HUES6 (cell line): ENCODE measurements at regions not wholly inside any gene's neighbourhood (a gene's known extent, or its start where the extent isn't known, plus 50 kb on each side); places are given as distances from the start of the nearest gene placed in this dataset.

Experiments
- H3K27ac ChIP-seq: 2 replicates; pipeline ENCODE4 v1.7.0; 2013; ENCODE audit warnings: low read depth, mild to moderate bottlenecking, low read length, inconsistent platforms
- H3K27me3 ChIP-seq: 2 replicates; pipeline ENCODE4 v1.6.1; 2013; ENCODE audit warnings: low read length; ENCODE audit not compliant: control insufficient read depth, insufficient read depth
- H3K36me3 ChIP-seq: 2 replicates; pipeline ENCODE4 v1.6.1; 2013; ENCODE audit warnings: low read length; ENCODE audit not compliant: control insufficient read depth, insufficient read depth
- H3K4me1 ChIP-seq: 2 replicates; pipeline ENCODE4 v1.6.1; 2013; ENCODE audit warnings: low read length; ENCODE audit not compliant: control insufficient read depth, insufficient read depth
- H3K4me3 ChIP-seq: 2 replicates; pipeline ENCODE4 v1.5.1; 2013; ENCODE audit warnings: low read depth, low read length
- H3K9ac ChIP-seq: one replicate; pipeline ENCODE4 v1.6.1; 2013; ENCODE audit warnings: mild to moderate bottlenecking, low read length
- H3K9me3 ChIP-seq: 2 replicates; pipeline ENCODE4 v1.6.1; 2013; ENCODE audit warnings: low read depth, low read length; ENCODE audit not compliant: control insufficient read depth, insufficient read depth

DNA sequence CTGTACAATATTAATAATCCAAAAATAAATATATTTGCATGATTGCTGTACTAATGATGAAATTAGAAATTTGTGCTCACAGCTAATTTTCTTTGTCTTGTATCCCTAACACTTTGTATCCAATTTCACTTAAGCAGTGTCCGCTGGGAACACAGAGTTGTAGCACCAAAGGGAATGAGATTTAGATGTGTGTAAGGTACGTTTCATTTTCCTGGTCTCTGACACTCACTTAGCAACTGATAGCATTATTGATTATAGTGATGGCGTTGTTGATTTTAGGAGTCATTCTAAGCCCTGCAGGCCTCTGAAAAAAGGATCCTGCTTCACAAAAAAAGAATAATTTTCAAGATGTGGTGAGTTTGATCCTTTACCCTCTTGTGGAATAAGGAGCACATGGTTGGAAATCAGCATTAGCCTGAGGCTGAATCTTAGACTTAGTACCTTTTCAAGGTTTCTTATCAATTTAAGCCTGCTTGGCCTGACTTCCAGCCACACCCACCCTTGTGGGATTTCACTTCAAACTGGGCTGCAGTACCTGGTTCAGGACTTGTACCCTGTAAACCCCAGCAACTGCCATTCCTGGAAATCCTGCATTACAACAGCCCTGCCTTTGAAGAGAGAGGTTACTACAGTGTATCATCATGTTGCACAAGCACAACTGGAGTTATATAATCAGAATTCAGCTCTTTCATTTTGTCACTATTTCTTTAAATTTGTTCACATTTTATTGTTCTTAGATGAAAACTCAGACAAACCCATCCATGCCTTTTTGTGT, 116.2 kb downstream of the RND3 start:
- Histone ChIP-seq H3K27me3 (no peaks in the 10 kb centered on the region), H3K9me3 (no peaks in the 10 kb centered on the region), H3K27ac (no peak overlapping the region), H3K36me3 (no peaks in the 10 kb centered on the region), H3K4me1 (no peaks in the 10 kb centered on the region), H3K4me3 (no peak overlapping the region), H3K9ac (no peak overlapping the region)

DNA sequence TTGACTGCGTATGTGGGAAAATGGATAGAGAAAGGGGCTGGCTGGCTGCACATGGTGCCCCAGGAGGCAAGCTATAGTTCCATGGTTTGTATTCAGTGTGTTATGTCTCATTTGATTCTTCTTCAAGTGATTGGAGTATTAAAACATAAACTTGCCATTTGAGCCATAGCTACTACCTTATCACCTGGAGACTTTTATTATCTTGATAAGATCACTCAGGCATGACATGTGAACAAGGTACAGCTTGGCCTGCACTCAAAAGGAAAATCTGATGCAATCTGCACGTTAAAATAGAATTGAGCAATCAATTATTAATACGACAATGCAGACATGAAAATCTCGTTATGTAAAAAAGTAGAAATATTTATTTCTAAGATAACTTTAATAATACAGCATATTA, 116.9 kb downstream of the RND3 start:
- Histone ChIP-seq H3K27ac (no peak overlapping the region), H3K4me1 (no peaks in the 10 kb centered on the region), H3K36me3 (no peaks in the 10 kb centered on the region), H3K9me3 (no peaks in the 10 kb centered on the region), H3K9ac (no peak overlapping the region), H3K27me3 (no peaks in the 10 kb centered on the region), H3K4me3 (no peak overlapping the region)

DNA sequence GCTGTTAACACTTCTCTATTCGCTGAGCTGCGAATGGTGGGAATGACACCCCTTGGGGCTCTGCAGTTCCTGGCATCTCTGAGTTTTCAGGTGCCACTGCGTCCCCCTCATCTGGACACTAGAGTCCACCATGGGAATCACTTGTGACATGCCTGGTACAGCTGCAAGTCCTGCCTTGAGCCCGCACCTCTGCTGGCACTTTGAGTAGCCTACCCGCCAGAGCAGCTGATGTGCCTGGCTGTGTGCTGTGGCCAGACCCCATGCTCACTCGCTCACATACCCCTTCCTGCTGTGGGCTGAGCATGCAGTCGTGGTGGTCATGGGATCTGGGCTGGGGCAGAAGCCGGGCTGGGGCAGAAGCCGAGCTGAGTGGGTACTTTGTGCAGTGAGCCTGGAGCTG, 117.6 kb downstream of the RND3 start:
- H3K27ac ChIP-seq: no peak overlapping the region
- no peaks in the 10 kb centered on the region for H3K36me3 ChIP-seq
- H3K27me3 ChIP-seq: no peaks in the 10 kb centered on the region
- no peaks in the 10 kb centered on the region for H3K4me1 ChIP-seq
- H3K9ac ChIP-seq: no peak overlapping the region
- H3K9me3 ChIP-seq: no peaks in the 10 kb centered on the region
- H3K4me3 ChIP-seq: no peak overlapping the region

DNA sequence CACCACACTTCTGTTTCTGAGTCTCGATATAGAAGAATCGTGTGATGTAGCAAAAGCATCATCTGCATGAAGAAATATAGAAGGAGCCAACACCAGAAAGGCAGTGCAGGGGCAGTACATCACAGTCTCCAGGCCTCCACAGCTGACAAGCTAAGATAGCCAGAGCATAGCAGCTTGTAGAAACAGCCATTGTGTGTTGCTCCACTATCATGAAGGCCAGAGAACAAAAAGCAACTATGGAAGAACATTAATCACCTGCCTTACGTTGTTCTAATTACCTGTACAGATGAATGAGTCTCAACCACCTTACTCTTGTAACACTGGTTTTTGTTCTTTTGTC, 129.0 kb downstream of the RND3 start:
- Histone ChIP-seq H3K9ac (no peak overlapping the region), H3K4me3 (no peak overlapping the region), H3K27ac (no peak overlapping the region), H3K27me3 (no peaks in the 10 kb centered on the region), H3K36me3 (no peaks in the 10 kb centered on the region), H3K9me3 (no peaks in the 10 kb centered on the region), H3K4me1 (peaks cover 8% of the 10 kb centered on the region)

DNA sequence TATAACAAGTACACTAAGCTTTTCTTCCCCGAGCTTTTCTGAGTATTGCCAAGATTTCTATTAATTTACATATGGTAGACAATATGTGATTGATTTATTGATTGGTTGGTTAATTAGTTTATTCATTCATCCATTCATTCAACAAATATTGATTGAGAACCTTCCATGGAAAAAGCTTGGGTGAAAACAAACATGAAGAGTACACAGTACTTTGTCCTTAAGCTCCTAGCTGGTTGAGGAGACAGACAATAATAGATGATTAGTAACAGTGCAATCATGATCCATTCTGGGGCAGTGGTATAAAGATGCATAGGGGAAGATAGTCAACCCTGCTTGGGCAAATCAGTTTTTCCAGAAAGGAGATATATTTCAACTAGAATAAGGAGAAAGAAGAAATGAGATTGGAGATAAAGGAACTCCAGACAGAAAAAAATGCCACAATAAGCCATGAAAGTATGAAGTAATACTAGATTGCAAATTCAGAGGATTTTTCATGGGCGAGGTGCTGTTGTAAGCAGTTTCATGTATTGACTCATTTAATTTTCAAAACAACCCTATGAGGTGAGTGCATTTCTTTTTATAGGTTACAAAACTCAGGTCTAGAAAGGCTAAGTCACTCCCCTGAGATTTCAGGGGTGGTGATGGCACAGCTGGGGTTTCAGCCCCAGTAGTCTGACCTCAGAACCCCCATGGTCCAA, 129.5 kb downstream of the RND3 start:
- Histone ChIP-seq H3K4me3 (no peak overlapping the region), H3K4me1 (peaks cover 11% of the 10 kb centered on the region), H3K36me3 (no peaks in the 10 kb centered on the region), H3K27ac (no peak overlapping the region), H3K27me3 (no peaks in the 10 kb centered on the region), H3K9me3 (no peaks in the 10 kb centered on the region), H3K9ac (no peak overlapping the region)

DNA sequence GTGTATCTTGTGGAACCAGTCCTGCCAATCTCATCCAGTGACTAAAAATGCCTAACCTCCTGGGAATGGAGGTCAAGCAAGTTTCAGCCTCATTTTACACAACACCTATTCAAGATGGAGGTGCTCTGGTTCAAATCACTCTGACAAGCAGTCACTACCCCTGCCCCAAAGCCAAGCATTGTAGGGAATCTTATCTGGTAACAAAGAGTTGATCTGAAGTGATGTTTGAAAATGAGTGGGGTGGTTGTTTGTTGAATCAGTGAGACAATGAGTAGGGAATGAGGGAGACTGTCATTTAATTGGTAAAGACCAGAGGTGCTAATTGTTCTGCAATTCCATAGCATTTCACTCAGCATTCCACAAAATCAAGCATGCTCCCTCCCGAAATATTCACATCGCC, 132.0 kb downstream of the RND3 start:
- H3K4me1 ChIP-seq: peaks cover 11% of the 10 kb centered on the region

DNA sequence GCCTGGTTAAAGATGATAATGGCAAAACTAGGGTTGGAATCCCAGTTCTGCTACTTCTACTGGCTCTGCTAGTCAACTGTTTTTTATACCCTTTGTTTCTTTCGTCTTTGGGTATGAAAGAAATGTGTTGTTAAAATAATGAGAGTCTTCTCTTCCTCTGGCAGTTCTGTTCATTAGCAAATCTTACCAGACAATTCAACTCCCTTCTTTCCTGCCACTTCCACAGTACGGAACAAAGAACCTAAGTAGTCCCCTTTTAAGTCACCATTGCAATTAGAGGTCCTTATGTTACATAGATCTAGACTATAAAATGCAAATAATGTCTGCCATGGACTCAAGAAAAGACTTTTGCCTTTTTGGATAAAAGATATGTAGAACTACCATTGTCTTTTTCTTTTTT, 134.1 kb downstream of the RND3 start:
- Histone ChIP-seq H3K27ac (no peak overlapping the region), H3K36me3 (no peaks in the 10 kb centered on the region), H3K4me3 (no peak overlapping the region), H3K4me1 (peaks cover 11% of the 10 kb centered on the region), H3K9me3 (no peaks in the 10 kb centered on the region), H3K27me3 (no peaks in the 10 kb centered on the region), H3K9ac (no peak overlapping the region)

More for the DNA sequence above, 132.0 kb downstream of the RND3 start:
- Histone ChIP-seq H3K36me3 (no peaks in the 10 kb centered on the region), H3K27me3 (no peaks in the 10 kb centered on the region), H3K4me3 (no peak overlapping the region), H3K27ac (no peak overlapping the region), H3K9me3 (no peaks in the 10 kb centered on the region), H3K9ac (no peak overlapping the region)

DNA sequence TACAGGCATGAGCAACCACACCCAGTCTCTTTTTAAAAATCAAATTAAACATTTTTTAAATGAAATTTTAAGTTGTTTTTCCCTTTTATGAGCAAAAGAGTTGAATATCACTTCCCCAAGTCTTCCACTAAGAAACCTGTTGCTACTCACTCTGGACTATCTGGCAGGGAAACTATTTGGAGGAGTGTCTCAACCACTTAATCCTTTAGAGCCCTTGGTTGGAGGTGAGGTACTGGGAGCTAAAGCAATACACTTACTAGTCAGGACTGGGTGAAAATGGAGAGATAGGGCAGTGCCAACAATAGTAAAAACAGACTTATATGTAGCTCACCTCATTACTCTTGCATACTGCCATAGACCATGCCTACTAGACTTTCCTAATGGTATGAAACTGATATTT, 135.5 kb downstream of the RND3 start:
- H3K36me3 ChIP-seq: no peaks in the 10 kb centered on the region
- no peaks in the 10 kb centered on the region for H3K9me3 ChIP-seq
- H3K4me3 ChIP-seq: no peak overlapping the region
- no peak overlapping the region for H3K9ac ChIP-seq
- H3K4me1 ChIP-seq: peaks cover 11% of the 10 kb centered on the region
- H3K27me3 ChIP-seq: no peaks in the 10 kb centered on the region
- no peak overlapping the region for H3K27ac ChIP-seq

DNA sequence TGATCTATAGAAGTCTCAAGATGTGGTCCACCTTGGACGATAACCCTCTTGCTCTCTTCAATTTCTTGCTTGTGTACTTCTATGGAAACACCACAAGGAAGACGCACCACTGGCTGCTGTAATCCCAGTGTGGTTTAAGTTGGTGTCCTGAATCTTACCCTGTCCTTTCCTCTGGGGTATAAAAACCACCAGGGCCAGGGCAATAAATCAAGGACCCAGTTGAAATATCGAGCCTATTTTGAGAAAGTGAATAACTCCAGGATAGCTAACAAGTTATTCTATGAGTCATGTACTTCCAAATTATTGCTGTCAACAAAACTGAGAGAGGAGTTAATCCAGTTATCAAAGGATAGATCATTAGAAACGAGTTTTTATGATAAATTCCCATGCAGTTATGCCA, 137.0 kb downstream of the RND3 start:
- Histone ChIP-seq H3K27me3 (no peaks in the 10 kb centered on the region), H3K9me3 (no peaks in the 10 kb centered on the region), H3K36me3 (no peaks in the 10 kb centered on the region), H3K4me3 (no peak overlapping the region), H3K9ac (no peak overlapping the region), H3K4me1 (peaks cover 9% of the 10 kb centered on the region), H3K27ac (no peak overlapping the region)

DNA sequence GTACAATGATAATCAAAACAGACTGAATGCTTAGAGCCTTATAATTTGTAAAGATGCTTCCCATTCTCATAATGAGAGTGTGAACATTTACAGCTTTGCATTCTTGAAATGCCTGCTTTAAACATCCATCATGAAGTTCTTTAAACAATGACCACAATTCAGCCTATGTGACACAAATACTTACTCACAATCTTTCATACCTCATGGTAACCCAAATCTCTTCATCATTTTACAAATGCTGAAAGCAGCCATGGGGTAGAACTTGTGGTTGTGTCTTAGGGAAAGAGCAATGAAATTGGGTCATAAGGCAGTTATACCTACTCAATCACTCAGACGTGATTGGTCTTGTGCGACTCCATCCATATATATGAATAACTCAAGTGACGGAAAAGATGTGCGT, 140.7 kb downstream of the RND3 start:
- Histone ChIP-seq H3K27me3 (no peaks in the 10 kb centered on the region), H3K9me3 (no peaks in the 10 kb centered on the region), H3K4me3 (no peak overlapping the region), H3K4me1 (no peaks in the 10 kb centered on the region), H3K36me3 (no peaks in the 10 kb centered on the region), H3K9ac (no peak overlapping the region), H3K27ac (no peak overlapping the region)

DNA sequence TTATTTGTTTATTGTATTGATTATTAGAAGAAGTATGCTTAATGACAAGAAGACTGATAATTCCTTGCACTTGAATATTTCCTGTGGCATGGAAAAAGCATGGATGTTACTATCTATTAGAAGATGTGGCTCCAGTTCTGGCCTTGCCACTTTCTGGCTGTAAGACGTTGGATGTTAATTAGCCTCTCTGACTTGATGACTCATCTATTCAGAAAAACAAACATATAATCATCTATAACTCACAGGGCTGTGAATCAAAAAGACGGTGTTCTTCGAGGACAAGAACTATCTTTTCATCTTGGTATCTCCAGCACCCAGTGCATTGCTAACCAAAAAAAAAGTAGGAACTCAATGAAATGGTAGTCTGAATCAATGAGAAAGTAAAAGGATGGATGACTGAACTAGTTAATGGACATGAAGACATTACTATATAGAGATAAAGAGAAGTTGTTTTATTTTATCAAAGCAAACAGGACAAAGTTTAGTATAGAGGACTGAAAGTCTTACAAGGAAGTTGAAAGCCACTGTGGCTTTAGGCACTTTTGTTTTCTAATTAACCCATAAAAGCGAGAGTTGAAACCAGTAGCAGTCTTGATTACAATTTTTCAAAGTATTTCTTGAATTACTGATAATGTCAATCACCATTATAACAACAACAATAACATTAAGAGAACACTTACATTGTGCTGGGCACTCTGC, 145.3 kb downstream of the RND3 start:
- H3K4me1 ChIP-seq: no peaks in the 10 kb centered on the region; the same call in 1 of the 2 replicates
- H3K27ac ChIP-seq: no peak overlapping the region
- no peak overlapping the region for H3K4me3 ChIP-seq

More for the DNA sequence above, 145.3 kb downstream of the RND3 start:
- Histone ChIP-seq H3K27me3 (no peaks in the 10 kb centered on the region), H3K9me3 (no peaks in the 10 kb centered on the region), H3K36me3 (no peaks in the 10 kb centered on the region), H3K9ac (no peak overlapping the region)
